Fibroblast of mammary gland (primary cell): ENCODE measurements at regions not wholly inside any gene's neighbourhood (a gene's known extent, or its start where the extent isn't known, plus 50 kb on each side); places are given as distances from the start of the nearest gene placed in this dataset.

Source experiments
- DNase-seq: peaks from one replicate; pipeline ENCODE4 v3.0.0-alpha.2; 2010; ENCODE audit warnings: low read depth
- H3K4me3 ChIP-seq: 2 replicates; pipeline ENCODE4 v1.5.1; 2011; ENCODE audit warnings: low read depth, mild to moderate bottlenecking, low read length, moderate library complexity; ENCODE audit not compliant: control insufficient read depth
- TF ChIP-seq, protein P1 (sequence below): conservative IDR thresholded peaks from 2 replicates; pipeline ENCODE4 v1.5.1; 2011; ENCODE audit warnings: low read depth, low read length, inconsistent platforms; ENCODE audit not compliant: control insufficient read depth, insufficient read depth

DNA sequence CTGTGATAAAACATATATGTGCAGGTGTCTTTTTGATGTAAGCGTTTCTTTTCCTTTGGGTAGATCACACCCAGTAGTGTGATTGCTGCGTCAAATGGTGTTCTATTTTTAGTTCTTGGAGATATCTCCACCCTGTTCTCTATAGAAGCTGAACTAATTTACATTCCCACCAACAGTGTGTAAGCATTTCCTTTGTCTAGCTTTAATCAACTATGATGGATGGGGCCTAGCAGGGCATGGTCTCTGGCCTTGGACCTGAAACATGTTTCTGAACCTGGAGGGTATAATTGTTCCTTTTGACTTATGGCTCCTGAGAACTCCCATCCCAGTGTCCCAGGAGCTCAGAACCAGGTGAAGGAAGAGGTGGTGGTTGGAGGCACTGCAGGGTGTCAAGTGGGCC lies 93.9 kb downstream of the HAPSTR1 start:
- TF ChIP-seq, protein P1, sequence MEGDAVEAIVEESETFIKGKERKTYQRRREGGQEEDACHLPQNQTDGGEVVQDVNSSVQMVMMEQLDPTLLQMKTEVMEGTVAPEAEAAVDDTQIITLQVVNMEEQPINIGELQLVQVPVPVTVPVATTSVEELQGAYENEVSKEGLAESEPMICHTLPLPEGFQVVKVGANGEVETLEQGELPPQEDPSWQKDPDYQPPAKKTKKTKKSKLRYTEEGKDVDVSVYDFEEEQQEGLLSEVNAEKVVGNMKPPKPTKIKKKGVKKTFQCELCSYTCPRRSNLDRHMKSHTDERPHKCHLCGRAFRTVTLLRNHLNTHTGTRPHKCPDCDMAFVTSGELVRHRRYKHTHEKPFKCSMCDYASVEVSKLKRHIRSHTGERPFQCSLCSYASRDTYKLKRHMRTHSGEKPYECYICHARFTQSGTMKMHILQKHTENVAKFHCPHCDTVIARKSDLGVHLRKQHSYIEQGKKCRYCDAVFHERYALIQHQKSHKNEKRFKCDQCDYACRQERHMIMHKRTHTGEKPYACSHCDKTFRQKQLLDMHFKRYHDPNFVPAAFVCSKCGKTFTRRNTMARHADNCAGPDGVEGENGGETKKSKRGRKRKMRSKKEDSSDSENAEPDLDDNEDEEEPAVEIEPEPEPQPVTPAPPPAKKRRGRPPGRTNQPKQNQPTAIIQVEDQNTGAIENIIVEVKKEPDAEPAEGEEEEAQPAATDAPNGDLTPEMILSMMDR = no peak
- DNase-seq = no peak
- H3K4me3 ChIP-seq = no peak overlapping the region

GRCh38 chr16:9186061-9186460 lies 94.6 kb downstream of the HAPSTR1 start:
- TF ChIP-seq, protein P1 = no peak
- no peak for DNase-seq

GRCh38 chr16:9188721-9189120 lies 97.3 kb downstream of the HAPSTR1 start:
- TF ChIP-seq, protein P1 = no peak
- H3K4me3 ChIP-seq = no peak overlapping the region
- no peak for DNase-seq

More at GRCh38 chr16:9186061-9186460, 94.6 kb downstream of the HAPSTR1 start:
- no peak overlapping the region for H3K4me3 ChIP-seq

- TF ChIP-seq, protein P1 = no peak
- DNase-seq = no peak
- H3K4me3 ChIP-seq = no peak overlapping the region
Measured at GRCh38 chr16:9191274-9191850, 99.9 kb downstream of the HAPSTR1 start.

DNA sequence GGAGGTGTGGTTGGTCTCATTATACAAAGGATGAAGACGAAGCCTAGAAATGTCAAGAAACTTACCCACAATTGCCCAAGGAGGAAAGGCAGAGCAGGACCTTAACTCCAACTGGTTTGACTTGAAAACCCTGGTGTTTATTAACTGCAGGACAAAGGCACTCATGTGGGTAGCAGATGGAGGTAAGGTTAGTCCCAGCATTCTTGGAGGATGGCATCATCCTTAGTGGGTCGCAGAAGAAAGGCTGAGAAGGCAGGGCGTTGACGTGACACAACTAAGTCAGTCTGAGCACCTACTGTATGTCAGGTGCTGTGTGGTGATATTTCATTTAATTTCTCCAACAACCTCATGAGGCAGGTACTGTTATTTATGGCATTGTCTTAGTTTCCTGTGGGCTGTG lies 101.3 kb downstream of the HAPSTR1 start:
- no peak overlapping the region for H3K4me3 ChIP-seq
- peak; percentile 2 for DNase-seq
- TF ChIP-seq, protein P1 = no peak

DNA sequence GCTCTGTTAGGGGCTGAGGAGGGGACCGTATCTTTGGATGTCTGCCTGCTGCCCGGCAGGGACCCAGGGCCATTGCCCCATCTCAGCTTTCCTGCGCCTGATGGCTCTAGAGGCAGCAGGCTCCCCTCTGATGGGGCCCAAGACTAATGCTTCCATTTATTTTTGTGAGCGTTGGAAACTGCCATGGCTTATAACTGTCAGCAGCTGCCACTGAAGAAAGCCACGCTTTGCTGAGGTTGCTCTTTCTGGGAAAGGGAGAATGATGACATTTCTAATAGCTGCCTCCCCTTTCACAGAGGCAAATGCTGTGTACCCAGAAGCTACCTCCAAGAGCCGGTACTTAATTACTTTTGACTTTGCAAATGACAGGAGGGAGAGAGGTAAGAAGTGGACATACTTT lies 103.8 kb downstream of the HAPSTR1 start:
- DNase-seq = no peak
- no peak overlapping the region for H3K4me3 ChIP-seq
- TF ChIP-seq, protein P1 = no peak
